ENCODE measurements at regions not wholly inside any gene's neighbourhood (a gene's known extent, or its start where the extent isn't known, plus 50 kb on each side); places are given as distances from the start of the nearest gene placed in this dataset.
A peak's percentile ranks its signal among the peaks of the same experiment; 100 is the strongest.

- Histone ChIP-seq H2BK120ac (ENCODE audit: low read depth, low read length) (no peak overlapping the region), H2AK5ac (ENCODE audit: low read length, severe bottlenecking) (no peak overlapping the region), H3K18ac (ENCODE audit: low read depth in 1 of 2, low read length in 2 of 2) (no peak overlapping the region), H4K91ac (ENCODE audit: low read length) (no peak overlapping the region), H4K8ac (ENCODE audit: low read length) (no peak overlapping the region), H2BK5ac (ENCODE audit: low read depth, low read length, poor library complexity, severe bottlenecking) (no peak overlapping the region), H3K9me3 (ENCODE audit: control insufficient read depth, low read length) (no peaks in the 10 kb centered on the region), H2BK15ac (ENCODE audit: low read depth, poor library complexity, severe bottlenecking) (no peak overlapping the region), H3K27ac (ENCODE audit: low read length, poor library complexity, severe bottlenecking) (peak overlapping the region; percentile 75), H3K4me3 (ENCODE audit: insufficient read depth in 1 of 2, low read depth in 1 of 2, low read length in 2 of 2) (no peak overlapping the region), H3K14ac (ENCODE audit: low read length in 2 of 2) (no peak overlapping the region), H2BK12ac (ENCODE audit: low read length in 2 of 2) (no peak overlapping the region), H3K79me1 (replicated peaks; ENCODE audit: low read length, poor library complexity, severe bottlenecking) (no peaks in the 10 kb centered on the region), H3K4me1 (ENCODE audit: control insufficient read depth, insufficient read depth, low read depth, low read length) (peaks cover 2% of the 10 kb centered on the region), H3K27me3 (ENCODE audit: control insufficient read depth in 1 of 2, insufficient read depth in 1 of 2, low read length in 2 of 2) (no peaks in the 10 kb centered on the region), H3K36me3 (ENCODE audit: control insufficient read depth in 1 of 2, insufficient read depth in 2 of 2, low read depth in 1 of 2, low read length in 2 of 2) (no peaks in the 10 kb centered on the region), H2AFZ (ENCODE audit: low read depth, low read length) (no peak overlapping the region), H3K23ac (ENCODE audit: low read length in 2 of 2) (no peak overlapping the region), H3K9ac (ENCODE audit: low read length) (no peak overlapping the region), H3K4me2 (ENCODE audit: low read length, poor library complexity, severe bottlenecking) (no peak overlapping the region), H3K4ac (ENCODE audit: low read depth in 1 of 2, low read length in 2 of 2) (no peak overlapping the region)
- peak; percentile 2 for DNase-seq
- 33% methylated on average over 1 of the region's 2 CpGs for WGBS
Measured at GRCh38 chr3:94269763-94270162, 206.9 kb downstream of the NSUN3 start.

DNA sequence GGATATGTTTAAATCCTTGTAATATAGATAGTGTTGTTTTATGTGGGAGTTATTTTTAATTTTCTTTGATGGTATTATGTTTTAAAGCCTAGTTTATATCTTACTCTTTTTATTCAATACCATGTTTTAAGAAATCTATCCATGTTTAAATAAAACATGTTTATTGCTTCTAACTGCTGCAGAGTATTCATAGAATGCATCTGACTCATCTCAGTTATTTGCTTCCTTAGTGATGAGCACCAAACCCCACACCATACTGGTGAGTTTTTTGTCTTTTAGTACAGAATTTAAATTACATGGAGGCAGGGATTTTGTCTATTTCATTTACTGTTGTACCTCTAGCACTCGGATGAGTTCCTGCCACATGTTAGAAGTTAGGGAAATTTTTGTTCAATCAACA is 209.2 kb downstream of the NSUN3 start:
- H3K4ac ChIP-seq (ENCODE audit: low read depth in 1 of 2, low read length in 2 of 2) = no peak overlapping the region
- no peaks in the 10 kb centered on the region for H3K27me3 ChIP-seq (ENCODE audit: control insufficient read depth in 1 of 2, insufficient read depth in 1 of 2, low read length in 2 of 2)
- H2AFZ ChIP-seq (ENCODE audit: low read depth, low read length) = no peak overlapping the region
- no peak overlapping the region for H3K9ac ChIP-seq (ENCODE audit: low read length)
- no peak overlapping the region for H4K8ac ChIP-seq (ENCODE audit: low read length)
- peaks cover 2% of the 10 kb centered on the region for H3K4me1 ChIP-seq (ENCODE audit: control insufficient read depth, insufficient read depth, low read depth, low read length)
- H2BK5ac ChIP-seq (ENCODE audit: low read depth, low read length, poor library complexity, severe bottlenecking) = no peak overlapping the region
- H2BK120ac ChIP-seq (ENCODE audit: low read depth, low read length) = no peak overlapping the region
- no peak overlapping the region for H2BK15ac ChIP-seq (ENCODE audit: low read depth, poor library complexity, severe bottlenecking)
- no peak overlapping the region for H3K14ac ChIP-seq (ENCODE audit: low read length in 2 of 2)
- H2AK5ac ChIP-seq (ENCODE audit: low read length, severe bottlenecking) = no peak overlapping the region
- peak; percentile 0 for DNase-seq
- H3K36me3 ChIP-seq (ENCODE audit: control insufficient read depth in 1 of 2, insufficient read depth in 2 of 2, low read depth in 1 of 2, low read length in 2 of 2) = no peaks in the 10 kb centered on the region
- no peak overlapping the region for H3K27ac ChIP-seq (ENCODE audit: low read length, poor library complexity, severe bottlenecking)
- no peak overlapping the region for H3K4me3 ChIP-seq (ENCODE audit: insufficient read depth in 1 of 2, low read depth in 1 of 2, low read length in 2 of 2)
- no peak overlapping the region for H3K4me2 ChIP-seq (ENCODE audit: low read length, poor library complexity, severe bottlenecking)
- no peak overlapping the region for H3K18ac ChIP-seq (ENCODE audit: low read depth in 1 of 2, low read length in 2 of 2)
- H3K9me3 ChIP-seq (ENCODE audit: control insufficient read depth, low read length) = no peaks in the 10 kb centered on the region
- no peaks in the 10 kb centered on the region for H3K79me1 ChIP-seq (replicated peaks; ENCODE audit: low read length, poor library complexity, severe bottlenecking)
- H2BK12ac ChIP-seq (ENCODE audit: low read length in 2 of 2) = no peak overlapping the region
- no peak overlapping the region for H3K23ac ChIP-seq (ENCODE audit: low read length in 2 of 2)
- H4K91ac ChIP-seq (ENCODE audit: low read length) = no peak overlapping the region
- no CpG with 5 or more reads among the region's 1 CpG for WGBS

DNA sequence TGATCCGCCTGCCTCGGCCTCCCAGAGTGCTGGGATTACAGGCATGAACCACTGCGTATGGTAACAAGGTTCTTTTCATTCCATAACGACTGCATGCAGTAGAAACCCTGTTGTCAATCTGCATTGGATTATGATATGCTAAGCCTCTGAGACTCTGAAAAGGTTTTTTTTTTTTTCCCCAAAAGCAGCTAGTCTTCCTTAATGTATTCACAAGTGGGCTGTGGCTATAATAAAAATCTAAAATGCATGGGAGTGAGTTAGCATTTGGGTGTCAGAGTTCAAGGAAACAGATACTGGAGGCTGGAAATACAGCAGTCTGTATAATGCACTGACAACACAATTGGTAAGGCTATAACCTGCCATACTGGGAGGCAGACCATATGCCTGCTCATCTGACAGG is 218.1 kb downstream of the NSUN3 start:
- no peak overlapping the region for H2BK12ac ChIP-seq (ENCODE audit: low read length in 2 of 2)
- H2BK5ac ChIP-seq (ENCODE audit: low read depth, low read length, poor library complexity, severe bottlenecking) = no peak overlapping the region
- H3K23ac ChIP-seq (ENCODE audit: low read length in 2 of 2) = no peak overlapping the region
- H3K27me3 ChIP-seq (ENCODE audit: control insufficient read depth in 1 of 2, insufficient read depth in 1 of 2, low read length in 2 of 2) = no peaks in the 10 kb centered on the region
- H3K9me3 ChIP-seq (ENCODE audit: control insufficient read depth, low read length) = no peaks in the 10 kb centered on the region
- no peaks in the 10 kb centered on the region for H3K36me3 ChIP-seq (ENCODE audit: control insufficient read depth in 1 of 2, insufficient read depth in 2 of 2, low read depth in 1 of 2, low read length in 2 of 2)
- H3K9ac ChIP-seq (ENCODE audit: low read length) = no peak overlapping the region
- no peak overlapping the region for H2AK5ac ChIP-seq (ENCODE audit: low read length, severe bottlenecking)
- H3K18ac ChIP-seq (ENCODE audit: low read depth in 1 of 2, low read length in 2 of 2) = no peak overlapping the region
- no peak overlapping the region for H3K27ac ChIP-seq (ENCODE audit: low read length, poor library complexity, severe bottlenecking)
- WGBS = 94% methylated on average over 4 of the region's 4 CpGs
- no peak for DNase-seq
- no peak overlapping the region for H3K4ac ChIP-seq (ENCODE audit: low read depth in 1 of 2, low read length in 2 of 2)
- no peak overlapping the region for H2BK120ac ChIP-seq (ENCODE audit: low read depth, low read length)
- H4K8ac ChIP-seq (ENCODE audit: low read length) = no peak overlapping the region
- no peak overlapping the region for H2BK15ac ChIP-seq (ENCODE audit: low read depth, poor library complexity, severe bottlenecking)
- H3K4me2 ChIP-seq (ENCODE audit: low read length, poor library complexity, severe bottlenecking) = no peak overlapping the region
- H2AFZ ChIP-seq (ENCODE audit: low read depth, low read length) = no peak overlapping the region
- no peak overlapping the region for H4K91ac ChIP-seq (ENCODE audit: low read length)
- H3K4me1 ChIP-seq (ENCODE audit: control insufficient read depth, insufficient read depth, low read depth, low read length) = no peaks in the 10 kb centered on the region
- H3K79me1 ChIP-seq (replicated peaks; ENCODE audit: low read length, poor library complexity, severe bottlenecking) = no peaks in the 10 kb centered on the region
- no peak overlapping the region for H3K14ac ChIP-seq (ENCODE audit: low read length in 2 of 2)
- no peak overlapping the region for H3K4me3 ChIP-seq (ENCODE audit: insufficient read depth in 1 of 2, low read depth in 1 of 2, low read length in 2 of 2)

- Histone ChIP-seq H3K9ac (ENCODE audit: low read length) (no peak overlapping the region), H3K4me1 (ENCODE audit: control insufficient read depth, insufficient read depth, low read depth, low read length) (no peaks in the 10 kb centered on the region), H3K27ac (ENCODE audit: low read length, poor library complexity, severe bottlenecking) (no peak overlapping the region), H2BK15ac (ENCODE audit: low read depth, poor library complexity, severe bottlenecking) (no peak overlapping the region), H3K79me1 (replicated peaks; ENCODE audit: low read length, poor library complexity, severe bottlenecking) (no peaks in the 10 kb centered on the region), H3K9me3 (ENCODE audit: control insufficient read depth, low read length) (no peaks in the 10 kb centered on the region), H3K36me3 (ENCODE audit: control insufficient read depth in 1 of 2, insufficient read depth in 2 of 2, low read depth in 1 of 2, low read length in 2 of 2) (no peaks in the 10 kb centered on the region), H3K23ac (ENCODE audit: low read length in 2 of 2) (no peak overlapping the region), H2AK5ac (ENCODE audit: low read length, severe bottlenecking) (no peak overlapping the region), H2BK5ac (ENCODE audit: low read depth, low read length, poor library complexity, severe bottlenecking) (no peak overlapping the region), H2BK120ac (ENCODE audit: low read depth, low read length) (no peak overlapping the region), H2BK12ac (ENCODE audit: low read length in 2 of 2) (no peak overlapping the region), H3K4me2 (ENCODE audit: low read length, poor library complexity, severe bottlenecking) (no peak overlapping the region), H3K18ac (ENCODE audit: low read depth in 1 of 2, low read length in 2 of 2) (no peak overlapping the region), H3K4me3 (ENCODE audit: insufficient read depth in 1 of 2, low read depth in 1 of 2, low read length in 2 of 2) (no peak overlapping the region), H3K14ac (ENCODE audit: low read length in 2 of 2) (no peak overlapping the region), H2AFZ (ENCODE audit: low read depth, low read length) (no peak overlapping the region), H4K91ac (ENCODE audit: low read length) (no peak overlapping the region), H3K27me3 (ENCODE audit: control insufficient read depth in 1 of 2, insufficient read depth in 1 of 2, low read length in 2 of 2) (no peaks in the 10 kb centered on the region), H4K8ac (ENCODE audit: low read length) (no peak overlapping the region), H3K4ac (ENCODE audit: low read depth in 1 of 2, low read length in 2 of 2) (no peak overlapping the region)
- no peak for DNase-seq
Measured at GRCh38 chr3:94285872-94286271, 223.0 kb downstream of the NSUN3 start.
